Left cardiac atrium (tissue), 4 donors: ENCODE measurements at regions not wholly inside any gene's neighbourhood (a gene's known extent, or its start where the extent isn't known, plus 50 kb on each side); places are given as distances from the start of the nearest gene placed in this dataset.

ENCODE experiments used
- ATAC-seq, 2 donors: fragments of 200-7000 bp; cut with Tn5 transposase; one replicate each; pipeline ENCODE4 v1.9.1; 2020; ENCODE audit warnings: mild to moderate bottlenecking in 2 of 2, moderate library complexity in 2 of 2
- DNase-seq: peaks from one replicate; pipeline ENCODE4 v3.0.0-alpha.2; 2020
- intact Hi-C, 2 donors: fragments of 100-400 bp; cut with DNase I; formaldehyde crosslinking; loops; one replicate each; pipeline versions ENCODE4 v1.14.1 to v1.15.1; 2022 to 2023
- donor health status: DM: no; HTN: yes; CAD: no.
- donor health status: DM: no; HTN: yes; CAD: no; lungs with severe emphysema.
- donor health status: DM: yes; HTN: yes; CAD: no.
- donor health status: Dilated cardiomyopathy.

DNA sequence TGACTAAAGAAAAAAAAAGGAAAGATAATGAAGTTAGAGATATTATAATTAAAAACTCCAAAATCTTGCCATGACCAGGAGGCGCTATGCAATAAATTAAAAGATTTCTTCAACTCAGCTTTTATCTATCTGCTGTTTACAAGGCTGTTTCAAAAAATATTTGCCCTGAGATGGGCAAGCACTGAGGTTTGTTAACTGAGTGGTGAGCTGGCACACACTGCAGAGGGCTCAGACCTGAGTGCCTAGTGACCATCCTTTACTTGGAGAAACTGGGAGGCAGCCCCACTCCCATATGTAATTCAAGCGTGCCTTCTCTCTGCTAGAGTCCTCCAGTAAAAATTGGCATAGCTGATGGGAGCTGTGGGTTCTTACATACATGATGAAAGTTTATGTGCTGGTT, 198.7 kb upstream of the TBC1D5 start:
- no peak for ATAC-seq
- no peak for DNase-seq
- intact Hi-C loops, result no loop called here

DNA sequence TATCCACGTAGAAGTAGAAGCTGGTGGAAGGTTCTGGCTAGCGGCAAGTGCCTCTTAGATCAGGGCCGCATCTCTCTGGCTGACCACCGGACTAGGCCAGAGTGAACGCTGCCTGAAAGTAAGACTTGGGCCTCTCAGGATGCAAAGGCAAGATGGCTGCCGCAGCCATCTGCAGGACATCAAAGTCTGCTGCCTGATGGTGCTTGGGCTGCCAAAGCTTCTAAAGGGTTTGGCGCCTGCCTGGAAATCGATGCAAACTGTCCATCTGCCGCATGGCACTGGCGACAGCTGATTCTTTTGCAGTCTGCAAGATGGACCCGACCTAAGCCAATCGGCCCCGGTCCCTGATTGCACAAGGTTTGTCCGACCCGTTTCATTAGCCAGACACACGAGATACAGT, 196.7 kb upstream of the TBC1D5 start:
- ATAC-seq (no peak), DNase-seq (no peak)
- intact Hi-C loops, result no loop called here

DNA sequence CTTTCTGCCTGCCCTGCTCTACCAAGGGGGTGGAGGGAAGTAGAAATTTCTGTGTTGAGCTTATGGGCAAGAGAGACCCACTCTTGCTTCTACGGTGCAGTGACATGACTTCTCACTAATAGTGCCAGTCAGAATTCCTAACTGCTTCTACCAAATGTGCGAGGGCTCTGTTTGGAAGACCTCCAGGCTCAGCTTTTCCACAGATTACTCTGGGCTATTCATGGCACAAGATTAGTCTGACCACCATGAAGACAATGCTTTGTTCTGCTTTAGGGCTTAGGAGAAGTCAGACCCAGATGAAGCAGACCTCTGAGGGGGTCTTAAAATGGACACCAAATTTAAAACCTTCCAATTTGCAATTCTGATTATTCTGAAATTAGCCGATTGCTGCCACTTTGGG, 195.9 kb upstream of the TBC1D5 start:
- DNase-seq (no peak), ATAC-seq (peak; percentile 60 to 90)
- intact Hi-C loops, result no loop called here

DNA sequence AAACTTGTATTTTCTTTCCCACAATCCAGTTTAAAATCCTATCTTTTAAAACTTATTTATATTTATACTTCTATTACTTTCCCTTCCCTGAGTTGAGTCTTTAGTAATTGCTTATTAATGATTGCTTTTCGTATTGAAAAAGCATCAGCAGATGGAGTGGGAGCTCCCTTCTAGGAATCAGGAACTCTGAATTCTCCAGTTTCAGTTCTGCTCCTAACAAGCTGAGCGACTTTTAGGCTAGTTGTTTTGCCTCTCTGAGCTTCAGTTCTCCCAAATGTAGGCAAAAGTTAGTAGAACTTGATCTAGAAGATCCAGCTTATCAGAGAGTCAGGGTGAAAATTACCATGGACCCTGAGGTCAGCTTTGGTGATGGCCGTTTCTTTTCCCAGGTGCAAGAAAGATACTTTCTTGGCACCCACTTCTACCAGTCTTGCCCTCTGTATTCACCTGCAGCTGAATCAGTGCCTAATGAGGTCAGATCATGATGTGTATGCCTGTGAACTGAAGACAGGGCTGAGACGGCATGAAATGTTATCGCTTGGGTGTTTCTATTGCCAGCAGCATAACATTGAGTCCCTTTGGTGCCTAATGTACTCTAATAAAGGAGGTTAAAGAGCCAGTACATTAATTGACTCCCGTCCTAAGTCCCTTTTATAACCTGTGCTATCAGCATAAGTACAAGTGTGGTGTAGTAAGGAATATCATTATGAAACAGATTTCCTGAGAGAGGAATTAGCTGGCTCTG, 194.5 kb upstream of the TBC1D5 start:
- intact Hi-C loops, result no loop called here
- no peak for DNase-seq
- ATAC-seq, result no peak

DNA sequence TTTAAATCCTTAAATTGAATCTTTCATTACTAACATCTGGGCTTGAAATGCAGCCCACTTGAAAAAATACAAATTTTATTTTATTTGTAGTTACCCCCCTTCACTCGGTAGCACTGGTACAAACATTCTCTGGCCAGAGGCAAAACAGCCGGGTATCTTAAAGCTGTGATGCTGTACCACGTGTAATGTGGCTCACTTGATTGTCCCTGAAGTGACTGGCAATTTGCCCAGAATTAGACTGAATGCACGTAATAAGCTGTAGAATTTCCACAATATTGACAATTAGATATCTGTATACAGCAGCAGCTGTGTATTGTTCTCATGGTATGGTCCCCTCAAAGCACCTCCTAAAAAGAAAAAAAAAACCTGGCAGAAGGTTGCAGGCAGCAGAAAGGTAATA, 192.8 kb upstream of the TBC1D5 start:
- ATAC-seq, result no peak
- DNase-seq, result no peak
- intact Hi-C loops, result no loop called here

DNA sequence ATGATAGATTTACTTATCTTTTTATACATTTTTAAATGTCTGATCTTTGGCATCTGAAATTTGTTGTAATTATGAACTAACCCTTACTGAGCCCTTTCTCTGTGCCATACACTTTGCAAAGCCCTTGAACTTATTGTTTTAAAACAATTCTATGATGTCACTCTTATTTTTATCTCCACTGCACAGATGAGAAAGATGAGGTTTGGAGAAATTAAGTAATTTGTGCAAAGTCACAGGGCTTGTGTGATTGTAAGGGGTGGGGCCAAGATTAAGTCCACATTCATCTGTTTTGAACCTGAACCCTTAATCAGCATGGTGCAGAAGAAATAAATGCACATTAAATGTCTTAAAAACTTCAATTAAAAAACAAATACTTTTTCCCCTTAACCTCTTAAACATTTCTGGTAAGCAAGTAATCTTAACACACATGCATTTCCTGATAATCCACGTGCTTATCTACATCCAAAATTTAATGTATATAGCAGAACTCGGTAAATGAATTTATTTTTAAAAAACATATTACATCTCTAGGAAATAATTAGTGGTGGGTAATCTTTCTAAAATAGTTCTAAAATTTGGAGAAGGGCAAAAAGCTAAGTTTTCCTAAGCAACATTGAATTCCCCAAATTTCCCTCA, 189.8 kb upstream of the TBC1D5 start:
- DNase-seq (no peak), ATAC-seq (no peak)
- intact Hi-C loops, result no loop called here

DNA sequence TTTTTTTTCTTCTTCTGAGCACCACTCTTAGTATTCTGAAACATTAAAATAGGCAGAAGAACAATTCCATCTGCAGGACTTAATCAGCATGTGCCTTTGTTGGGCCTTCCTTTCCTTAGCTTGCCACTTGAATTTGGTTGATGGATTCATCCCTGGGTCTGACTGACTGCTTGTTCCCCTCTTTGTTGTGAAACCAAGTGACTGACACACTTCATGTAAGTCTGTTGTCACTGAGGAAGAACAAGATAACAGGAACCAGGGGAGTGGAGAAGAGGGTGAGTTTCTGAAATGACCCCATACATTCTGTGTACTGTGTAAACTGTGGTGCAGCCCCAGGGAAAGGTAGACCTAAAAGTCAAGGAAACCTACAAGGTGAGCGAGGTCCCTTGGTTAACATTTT, 188.7 kb upstream of the TBC1D5 start:
- intact Hi-C loops, result no loop called here
- DNase-seq (no peak), ATAC-seq (no peak)

DNA sequence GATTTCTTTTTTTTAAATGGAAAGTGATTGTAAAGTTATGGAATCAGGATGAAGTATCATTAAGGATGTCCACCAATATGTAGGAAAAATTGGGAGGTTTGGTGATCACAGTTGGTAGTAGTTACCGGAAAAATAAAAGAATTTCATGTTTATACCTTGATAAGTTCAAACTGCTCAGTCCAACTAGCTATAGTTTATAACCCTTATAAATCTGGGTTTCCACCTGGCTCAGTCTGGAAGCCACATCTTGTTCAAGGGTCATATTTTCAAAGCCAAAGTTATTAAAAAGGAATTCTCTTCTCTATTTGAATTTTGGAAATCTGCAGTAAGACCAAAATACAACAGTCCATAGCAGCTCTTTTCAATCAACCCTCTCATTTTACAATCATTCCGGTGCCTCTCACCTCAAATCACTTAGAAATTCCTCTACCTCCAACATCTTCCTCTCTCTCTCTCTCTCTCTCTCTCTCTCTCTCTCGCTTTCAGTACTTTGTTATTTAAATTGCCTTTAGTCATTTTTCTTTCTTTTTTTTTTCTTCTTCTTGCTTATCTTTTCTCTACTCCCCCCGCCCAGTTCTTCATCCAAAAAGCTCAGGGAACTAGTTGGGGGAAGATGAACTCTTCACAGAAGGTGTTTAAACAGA, 186.2 kb upstream of the TBC1D5 start:
- DNase-seq (no peak), ATAC-seq (no peak)
- intact Hi-C loops, result no loop called here

DNA sequence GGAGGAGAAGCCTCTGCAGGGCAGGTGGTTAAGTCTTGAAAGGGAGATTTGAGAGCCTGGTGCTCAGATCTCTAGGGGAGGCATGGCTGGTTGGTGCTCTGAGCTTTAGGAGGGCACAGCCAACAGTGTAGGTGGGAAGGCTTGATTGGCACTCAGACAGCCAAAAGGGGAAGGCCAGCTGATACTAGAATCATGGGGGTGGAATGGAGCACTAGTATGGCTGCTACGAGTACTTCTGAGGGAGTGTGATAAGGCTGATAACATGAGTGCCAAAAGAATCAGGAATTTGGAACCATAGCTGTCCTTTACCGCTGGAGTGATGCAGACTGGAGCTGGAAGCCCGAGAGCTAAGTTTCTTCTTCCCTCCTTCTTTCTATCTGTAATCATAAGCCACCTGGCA, 184.6 kb upstream of the TBC1D5 start:
- intact Hi-C loops, result no loop called here
- DNase-seq, result no peak

DNA sequence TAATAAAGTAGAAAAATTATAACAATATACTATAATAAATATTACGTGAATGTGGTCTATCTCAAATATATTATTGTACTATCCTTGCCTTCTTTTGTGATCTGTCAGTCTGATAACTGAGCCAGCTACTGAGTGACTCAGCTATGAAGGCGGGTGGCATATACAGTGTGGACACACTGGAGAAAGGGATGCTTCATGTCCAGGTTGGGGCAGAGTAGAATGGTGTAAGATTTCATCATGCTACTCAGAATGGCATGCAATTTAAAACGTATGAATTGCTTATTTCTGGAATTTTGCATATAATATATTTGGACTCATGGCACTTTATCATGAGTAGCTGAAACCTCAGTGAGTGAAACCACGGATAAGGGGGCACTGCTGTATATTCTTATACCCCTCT, 172.9 kb upstream of the TBC1D5 start:
- no peak for DNase-seq
- intact Hi-C loops, result no loop called here
- no peak for ATAC-seq

More for the DNA sequence above, 184.6 kb upstream of the TBC1D5 start:
- peak in 1 of 2 donors; percentile 73 for ATAC-seq

DNA sequence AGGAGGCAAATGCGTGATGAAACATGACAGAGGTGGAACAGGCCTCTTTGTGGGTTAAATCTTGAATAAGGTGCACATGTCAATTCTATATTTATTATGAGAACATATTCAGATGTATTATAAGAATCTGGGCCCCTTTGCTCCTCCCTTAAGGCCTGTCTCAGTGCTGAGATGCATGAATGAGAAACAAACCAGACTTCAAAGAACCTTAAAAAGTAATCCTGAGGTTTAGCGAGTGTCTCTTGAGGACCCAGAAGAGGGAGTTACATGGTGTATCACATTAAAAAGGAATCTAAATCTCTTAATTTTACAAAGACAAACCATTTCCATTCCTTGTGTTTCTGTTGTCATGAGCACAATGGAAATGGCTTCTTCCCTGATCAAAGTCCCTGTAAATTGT, 170.9 kb upstream of the TBC1D5 start:
- no peak for DNase-seq
- no peak for ATAC-seq

DNA sequence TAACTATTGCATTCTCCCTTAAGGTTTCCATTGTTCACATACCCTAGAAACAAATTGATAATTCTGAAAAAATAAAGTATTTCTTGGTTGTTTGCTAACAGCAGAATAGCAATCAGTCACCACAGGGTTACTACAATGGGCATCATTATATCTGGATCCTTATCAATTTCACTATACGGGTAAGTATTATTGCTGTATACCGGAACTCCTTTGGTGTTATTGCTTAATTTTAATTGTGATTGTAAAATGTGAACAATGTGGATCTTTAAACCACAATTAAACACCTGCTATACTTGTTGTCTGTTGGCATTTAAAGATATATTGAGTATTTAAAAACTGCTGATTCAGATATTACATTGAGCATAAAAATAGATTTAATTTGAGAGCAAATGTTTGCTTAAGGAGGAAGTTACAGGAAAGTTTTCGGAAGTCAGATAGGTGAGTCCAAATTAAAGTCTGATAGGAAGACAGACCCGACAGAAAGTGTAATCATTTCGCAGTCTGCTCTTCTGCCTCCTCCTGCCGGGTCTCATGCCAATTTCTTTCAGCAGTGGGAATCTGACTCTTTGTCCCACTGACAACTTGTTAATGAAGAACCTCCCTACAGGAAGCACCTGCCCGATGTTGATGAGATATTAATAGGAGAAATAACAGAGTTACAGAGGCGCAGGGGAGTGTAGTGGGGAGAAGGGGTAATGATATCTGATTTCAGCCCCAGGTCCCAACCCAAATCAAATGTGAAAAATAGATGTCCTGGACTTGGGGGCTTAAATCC, 169.7 kb upstream of the TBC1D5 start:
- ATAC-seq, result no peak
- no peak for DNase-seq
- intact Hi-C loops, result no loop called here

More for the DNA sequence above, 170.9 kb upstream of the TBC1D5 start:
- intact Hi-C loops, result no loop called here

DNA sequence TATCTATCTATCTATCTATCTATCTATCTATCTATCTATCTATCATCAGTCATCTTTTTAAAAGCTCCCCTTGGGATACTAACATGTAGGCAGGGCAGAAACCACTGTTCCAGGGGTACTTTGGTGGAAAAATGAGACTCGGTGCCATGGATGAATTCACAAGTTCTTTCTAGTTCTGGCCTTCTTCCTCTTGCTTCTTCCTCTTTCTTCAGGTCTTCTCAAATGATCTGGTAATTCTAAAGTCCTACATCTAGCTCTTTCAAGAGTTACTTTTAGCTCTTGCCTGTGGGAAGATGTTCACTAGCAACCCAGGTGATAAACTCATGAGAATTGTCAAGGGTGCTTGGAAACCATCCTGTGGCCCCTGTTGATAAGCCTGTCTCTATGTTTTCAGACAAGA, 168.5 kb upstream of the TBC1D5 start:
- no peak for DNase-seq
- intact Hi-C loops, result no loop called here
- no peak for ATAC-seq

DNA sequence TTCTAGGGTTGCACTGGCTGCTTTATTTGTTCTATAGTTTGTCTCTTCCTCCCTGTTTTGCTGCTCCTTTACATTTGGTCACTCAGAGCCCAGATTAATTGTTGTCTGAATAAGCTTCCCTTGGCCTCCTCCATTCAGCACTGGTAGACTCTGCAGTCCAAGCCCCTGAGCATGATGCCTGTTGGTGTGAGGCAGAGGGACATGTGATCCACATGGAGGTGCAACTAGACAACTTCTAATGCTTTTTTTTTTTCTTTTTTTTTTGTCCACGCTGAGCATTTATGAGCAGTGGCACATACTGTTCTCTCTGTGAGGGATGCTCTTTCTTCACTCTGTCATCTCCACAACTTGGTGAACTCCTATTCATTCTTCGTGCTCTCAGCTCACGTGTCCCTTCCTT, 167.3 kb upstream of the TBC1D5 start:
- intact Hi-C loops, result no loop called here
- ATAC-seq (no peak), DNase-seq (no peak)

DNA sequence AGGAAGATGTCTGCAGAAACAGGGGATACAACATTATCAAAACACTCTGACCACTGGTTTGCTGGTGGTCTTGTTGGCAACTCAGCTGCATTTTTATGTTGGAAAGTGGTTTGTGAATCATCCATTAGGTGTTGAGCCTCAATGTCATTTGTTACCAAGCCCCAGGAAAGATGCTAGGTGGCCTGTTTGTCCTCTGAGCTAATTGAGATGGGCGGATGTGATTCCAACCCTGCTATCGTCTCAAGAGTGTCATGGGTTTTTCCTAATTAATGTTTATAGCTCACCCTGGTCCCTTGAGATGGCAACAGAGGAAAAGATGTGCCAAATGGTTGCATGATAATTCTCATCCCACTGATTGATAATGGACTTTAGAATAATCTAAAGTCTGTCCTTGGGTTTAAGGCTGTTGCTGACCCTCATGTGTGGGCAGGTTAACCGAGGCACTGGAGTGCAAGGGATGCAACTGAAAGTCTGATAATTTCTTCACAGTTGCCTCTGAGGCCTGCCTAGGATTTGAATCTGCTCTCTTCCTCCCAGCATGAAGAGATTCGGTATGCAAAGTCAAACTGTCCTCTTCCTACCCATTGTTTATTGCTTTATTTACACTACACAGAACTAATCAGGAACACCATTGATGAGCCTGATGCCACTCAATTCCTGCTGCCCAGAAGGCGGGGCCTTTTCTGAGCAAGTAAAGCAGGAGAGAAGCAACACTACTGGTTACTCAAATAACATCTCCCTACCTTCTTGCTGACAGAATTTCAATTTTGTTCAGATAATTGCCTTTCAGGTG, 166.2 kb upstream of the TBC1D5 start:
- intact Hi-C loops, result no loop called here
- no peak for DNase-seq
- ATAC-seq, result no peak

DNA sequence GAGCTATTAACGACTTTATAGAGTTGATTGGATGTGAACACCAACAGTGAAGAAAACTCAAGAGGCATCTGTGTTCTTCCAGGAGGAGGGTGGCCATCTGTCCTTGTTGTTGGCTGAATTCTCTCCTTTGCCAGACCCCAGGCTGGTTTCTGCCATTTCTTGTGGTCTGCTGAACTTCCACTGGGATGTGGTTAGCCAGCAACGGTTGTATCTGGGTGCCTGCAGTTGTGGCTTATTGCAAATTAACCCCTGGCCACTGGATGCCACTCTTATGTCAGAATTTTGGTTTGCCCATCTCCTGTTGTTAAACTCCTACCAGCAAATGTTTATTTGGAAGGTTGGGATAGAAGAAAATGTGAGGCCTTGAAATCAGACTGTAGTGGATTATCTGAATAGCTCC, 163.6 kb upstream of the TBC1D5 start:
- DNase-seq, result no peak
- no peak for ATAC-seq
- intact Hi-C loops, result no loop called here

DNA sequence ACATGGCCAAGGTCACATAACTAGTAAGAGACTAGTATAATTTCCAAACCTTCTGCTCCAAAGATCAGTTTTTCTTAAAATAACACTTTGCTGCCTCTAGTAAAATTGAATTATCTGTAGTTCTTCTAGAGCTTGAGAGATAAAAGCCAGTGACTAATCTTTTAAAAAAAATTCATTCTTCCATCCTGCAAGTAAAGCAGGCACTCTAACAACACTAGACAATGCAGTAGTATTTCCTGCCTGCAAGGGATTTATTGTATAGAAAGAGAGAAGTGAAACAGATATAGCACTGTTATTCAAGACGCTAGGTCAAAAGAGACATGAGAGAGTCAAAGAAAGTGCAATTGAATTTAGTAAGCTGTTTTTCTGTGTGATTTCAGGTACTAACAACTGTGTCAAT, 159.5 kb upstream of the TBC1D5 start:
- intact Hi-C loops, result no loop called here
- DNase-seq (no peak), ATAC-seq (no peak)

DNA sequence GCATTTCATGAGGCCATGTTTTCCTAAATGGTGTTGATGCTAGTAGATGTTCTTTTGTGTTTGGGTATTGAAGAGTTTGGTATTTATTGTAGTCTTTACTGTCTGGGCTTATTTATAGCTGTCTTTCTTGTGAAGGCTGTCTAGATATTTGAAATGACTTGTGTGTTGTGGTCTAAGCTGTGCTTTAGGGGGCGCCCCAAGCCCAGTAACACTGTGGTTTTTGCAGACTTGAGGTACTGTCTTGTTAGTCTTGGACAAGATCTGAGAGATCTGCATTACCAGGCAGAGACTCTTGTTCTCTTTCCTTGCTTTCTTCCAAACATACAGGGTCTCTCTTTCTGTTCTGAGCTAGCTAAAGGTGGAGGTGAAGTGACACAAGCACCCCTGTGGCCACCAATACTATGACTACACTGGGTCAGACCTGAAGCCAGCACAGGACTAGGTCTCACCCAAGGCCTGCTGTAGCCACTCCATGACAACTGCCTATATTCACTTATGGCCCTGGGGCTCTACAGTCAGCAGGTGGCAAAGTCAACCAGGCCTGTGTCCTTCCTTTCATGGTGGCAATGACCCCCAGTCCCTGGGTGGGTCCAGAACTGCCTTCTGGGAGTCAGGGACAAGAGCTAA, 152.1 kb upstream of the TBC1D5 start:
- intact Hi-C loops, result no loop called here
- ATAC-seq, result no peak
- DNase-seq, result no peak
